ENCODE measurements at regions not wholly inside any gene's neighbourhood (a gene's known extent, or its start where the extent isn't known, plus 50 kb on each side); places are given as distances from the start of the nearest gene placed in this dataset.

GRCh38 chr2:434625-435024 lies 146.7 kb upstream of the ALKAL2 start:
- H3K23ac ChIP-seq (ENCODE audit: low read length): no peak overlapping the region
- H3K4me3 ChIP-seq (ENCODE audit: low read length): no peak overlapping the region
- H3K79me2 ChIP-seq (ENCODE audit: control insufficient read depth, insufficient read depth, low read length): no peaks in the 10 kb centered on the region
- H3K18ac ChIP-seq (ENCODE audit: low read length): no peak overlapping the region
- no peak overlapping the region for H2BK120ac ChIP-seq (ENCODE audit: low read depth, low read length)
- no peak overlapping the region for H4K5ac ChIP-seq (ENCODE audit: low read length)
- no peaks in the 10 kb centered on the region for H3K4me1 ChIP-seq (ENCODE audit: control insufficient read depth, low read depth, low read length)
- H2BK15ac ChIP-seq (replicated peaks; ENCODE audit: low read depth): no peak overlapping the region
- no peak overlapping the region for H3K4me2 ChIP-seq (ENCODE audit: low read length)
- no peak overlapping the region for H2AK5ac ChIP-seq (ENCODE audit: low read length)
- H3K36me3 ChIP-seq (ENCODE audit: control insufficient read depth, insufficient read depth, low read length): no peaks in the 10 kb centered on the region
- no peak overlapping the region for H2BK5ac ChIP-seq (ENCODE audit: low read length)
- H3K9ac ChIP-seq (ENCODE audit: low read length): no peak overlapping the region
- no peak overlapping the region for H4K8ac ChIP-seq (ENCODE audit: low read depth, low read length)
- no peak for DNase-seq
- H3K79me1 ChIP-seq (ENCODE audit: low read length): no peaks in the 10 kb centered on the region
- no peak overlapping the region for H3K27ac ChIP-seq (ENCODE audit: low read depth, low read length)
- no peak overlapping the region for H3K56ac ChIP-seq (ENCODE audit: low read length)
- H3K4ac ChIP-seq (ENCODE audit: low read depth, low read length): no peak overlapping the region
- H3K27me3 ChIP-seq (ENCODE audit: insufficient read depth, low read length, poor library complexity): no peaks in the 10 kb centered on the region

GRCh38 chr2:433216-433615 lies 145.3 kb upstream of the ALKAL2 start:
- DNase-seq: no peak
- no CpG with 5 or more reads among the region's 4 CpGs for WGBS (ENCODE audit: extremely low coverage, insufficient coverage, low lambda C conversion rate)
- Histone ChIP-seq H2AK5ac (ENCODE audit: low read length) (no peak overlapping the region), H2BK5ac (ENCODE audit: low read length) (no peak overlapping the region), H2BK120ac (ENCODE audit: low read depth, low read length) (no peak overlapping the region), H4K5ac (ENCODE audit: low read length) (no peak overlapping the region), H3K27ac (ENCODE audit: low read depth, low read length) (no peak overlapping the region), H3K27me3 (ENCODE audit: insufficient read depth, low read length, poor library complexity) (no peaks in the 10 kb centered on the region), H3K23ac (ENCODE audit: low read length) (no peak overlapping the region), H3K79me1 (ENCODE audit: low read length) (no peaks in the 10 kb centered on the region), H4K8ac (ENCODE audit: low read depth, low read length) (no peak overlapping the region), H3K4me1 (ENCODE audit: control insufficient read depth, low read depth, low read length) (no peaks in the 10 kb centered on the region), H3K4me3 (ENCODE audit: low read length) (no peak overlapping the region), H3K79me2 (ENCODE audit: control insufficient read depth, insufficient read depth, low read length) (no peaks in the 10 kb centered on the region), H3K18ac (ENCODE audit: low read length) (no peak overlapping the region), H3K4ac (ENCODE audit: low read depth, low read length) (no peak overlapping the region), H3K56ac (ENCODE audit: low read length) (no peak overlapping the region), H3K9ac (ENCODE audit: low read length) (no peak overlapping the region), H2BK15ac (replicated peaks; ENCODE audit: low read depth) (no peak overlapping the region), H3K4me2 (ENCODE audit: low read length) (no peak overlapping the region), H3K36me3 (ENCODE audit: control insufficient read depth, insufficient read depth, low read length) (no peaks in the 10 kb centered on the region)

- no peak overlapping the region for H2BK120ac ChIP-seq (ENCODE audit: low read depth, low read length)
- no peaks in the 10 kb centered on the region for H3K27me3 ChIP-seq (ENCODE audit: insufficient read depth, low read length, poor library complexity)
- no peaks in the 10 kb centered on the region for H3K36me3 ChIP-seq (ENCODE audit: control insufficient read depth, insufficient read depth, low read length)
- no peak overlapping the region for H4K8ac ChIP-seq (ENCODE audit: low read depth, low read length)
- H3K4me1 ChIP-seq (ENCODE audit: control insufficient read depth, low read depth, low read length): no peaks in the 10 kb centered on the region
- H3K79me2 ChIP-seq (ENCODE audit: control insufficient read depth, insufficient read depth, low read length): no peaks in the 10 kb centered on the region
- no peak for DNase-seq
- H4K5ac ChIP-seq (ENCODE audit: low read length): no peak overlapping the region
- H2AK5ac ChIP-seq (ENCODE audit: low read length): no peak overlapping the region
- H3K79me1 ChIP-seq (ENCODE audit: low read length): no peaks in the 10 kb centered on the region
- H3K4me3 ChIP-seq (ENCODE audit: low read length): no peak overlapping the region
- no peak overlapping the region for H3K18ac ChIP-seq (ENCODE audit: low read length)
- no peak overlapping the region for H2BK5ac ChIP-seq (ENCODE audit: low read length)
- H2BK15ac ChIP-seq (replicated peaks; ENCODE audit: low read depth): no peak overlapping the region
- H3K27ac ChIP-seq (ENCODE audit: low read depth, low read length): no peak overlapping the region
- H3K56ac ChIP-seq (ENCODE audit: low read length): no peak overlapping the region
- H3K9ac ChIP-seq (ENCODE audit: low read length): no peak overlapping the region
- no CpG with 5 or more reads among the region's 20 CpGs for WGBS (ENCODE audit: extremely low coverage, insufficient coverage, low lambda C conversion rate)
- no peak overlapping the region for H3K23ac ChIP-seq (ENCODE audit: low read length)
- no peak overlapping the region for H3K4me2 ChIP-seq (ENCODE audit: low read length)
- H3K4ac ChIP-seq (ENCODE audit: low read depth, low read length): no peak overlapping the region
Measured at GRCh38 chr2:430291-431040, 142.6 kb upstream of the ALKAL2 start.

- Histone ChIP-seq H3K79me2 (ENCODE audit: control insufficient read depth, insufficient read depth, low read length) (no peaks in the 10 kb centered on the region), H3K4ac (ENCODE audit: low read depth, low read length) (no peak overlapping the region), H3K23ac (ENCODE audit: low read length) (no peak overlapping the region), H3K4me3 (ENCODE audit: low read length) (no peak overlapping the region), H2AK5ac (ENCODE audit: low read length) (no peak overlapping the region), H3K9ac (ENCODE audit: low read length) (no peak overlapping the region), H2BK15ac (replicated peaks; ENCODE audit: low read depth) (no peak overlapping the region), H3K18ac (ENCODE audit: low read length) (no peak overlapping the region), H4K5ac (ENCODE audit: low read length) (no peak overlapping the region), H4K8ac (ENCODE audit: low read depth, low read length) (no peak overlapping the region), H3K27ac (ENCODE audit: low read depth, low read length) (no peak overlapping the region), H3K56ac (ENCODE audit: low read length) (no peak overlapping the region), H3K79me1 (ENCODE audit: low read length) (no peaks in the 10 kb centered on the region), H2BK5ac (ENCODE audit: low read length) (no peak overlapping the region), H2BK120ac (ENCODE audit: low read depth, low read length) (no peak overlapping the region), H3K36me3 (ENCODE audit: control insufficient read depth, insufficient read depth, low read length) (no peaks in the 10 kb centered on the region), H3K4me2 (ENCODE audit: low read length) (no peak overlapping the region), H3K27me3 (ENCODE audit: insufficient read depth, low read length, poor library complexity) (no peaks in the 10 kb centered on the region), H3K4me1 (ENCODE audit: control insufficient read depth, low read depth, low read length) (peaks cover 1% of the 10 kb centered on the region)
- no peak for DNase-seq
- no CpG with 5 or more reads among the region's 19 CpGs for WGBS (ENCODE audit: extremely low coverage, insufficient coverage, low lambda C conversion rate)
Measured at GRCh38 chr2:429575-430254, 141.8 kb upstream of the ALKAL2 start.

GRCh38 chr2:429142-429541 lies 141.3 kb upstream of the ALKAL2 start:
- no peaks in the 10 kb centered on the region for H3K79me1 ChIP-seq (ENCODE audit: low read length)
- H3K23ac ChIP-seq (ENCODE audit: low read length): no peak overlapping the region
- H2AK5ac ChIP-seq (ENCODE audit: low read length): no peak overlapping the region
- no peaks in the 10 kb centered on the region for H3K27me3 ChIP-seq (ENCODE audit: insufficient read depth, low read length, poor library complexity)
- H2BK5ac ChIP-seq (ENCODE audit: low read length): no peak overlapping the region
- no peaks in the 10 kb centered on the region for H3K36me3 ChIP-seq (ENCODE audit: control insufficient read depth, insufficient read depth, low read length)
- H3K56ac ChIP-seq (ENCODE audit: low read length): no peak overlapping the region
- no peak overlapping the region for H4K5ac ChIP-seq (ENCODE audit: low read length)
- no peak overlapping the region for H3K4ac ChIP-seq (ENCODE audit: low read depth, low read length)
- no peak overlapping the region for H3K4me3 ChIP-seq (ENCODE audit: low read length)
- H3K4me1 ChIP-seq (ENCODE audit: control insufficient read depth, low read depth, low read length): peaks cover 1% of the 10 kb centered on the region
- H3K79me2 ChIP-seq (ENCODE audit: control insufficient read depth, insufficient read depth, low read length): no peaks in the 10 kb centered on the region
- H3K18ac ChIP-seq (ENCODE audit: low read length): no peak overlapping the region
- no peak overlapping the region for H4K8ac ChIP-seq (ENCODE audit: low read depth, low read length)
- H2BK15ac ChIP-seq (replicated peaks; ENCODE audit: low read depth): no peak overlapping the region
- no peak for DNase-seq
- H3K4me2 ChIP-seq (ENCODE audit: low read length): no peak overlapping the region
- H3K9ac ChIP-seq (ENCODE audit: low read length): no peak overlapping the region
- WGBS (ENCODE audit: extremely low coverage, insufficient coverage, low lambda C conversion rate): no CpG with 5 or more reads among the region's 7 CpGs
- H3K27ac ChIP-seq (ENCODE audit: low read depth, low read length): no peak overlapping the region
- H2BK120ac ChIP-seq (ENCODE audit: low read depth, low read length): no peak overlapping the region

- no peak overlapping the region for H2AK5ac ChIP-seq (ENCODE audit: low read length)
- no CpG with 5 or more reads among the region's 7 CpGs for WGBS (ENCODE audit: extremely low coverage, insufficient coverage, low lambda C conversion rate)
- no peak overlapping the region for H3K4me2 ChIP-seq (ENCODE audit: low read length)
- no peak overlapping the region for H3K18ac ChIP-seq (ENCODE audit: low read length)
- H3K56ac ChIP-seq (ENCODE audit: low read length): no peak overlapping the region
- H3K79me2 ChIP-seq (ENCODE audit: control insufficient read depth, insufficient read depth, low read length): no peaks in the 10 kb centered on the region
- H3K9ac ChIP-seq (ENCODE audit: low read length): no peak overlapping the region
- H2BK120ac ChIP-seq (ENCODE audit: low read depth, low read length): no peak overlapping the region
- H3K4me1 ChIP-seq (ENCODE audit: control insufficient read depth, low read depth, low read length): peaks cover 1% of the 10 kb centered on the region
- no peak overlapping the region for H4K8ac ChIP-seq (ENCODE audit: low read depth, low read length)
- H3K27me3 ChIP-seq (ENCODE audit: insufficient read depth, low read length, poor library complexity): no peaks in the 10 kb centered on the region
- no peak overlapping the region for H2BK5ac ChIP-seq (ENCODE audit: low read length)
- no peaks in the 10 kb centered on the region for H3K79me1 ChIP-seq (ENCODE audit: low read length)
- H3K27ac ChIP-seq (ENCODE audit: low read depth, low read length): no peak overlapping the region
- H4K5ac ChIP-seq (ENCODE audit: low read length): no peak overlapping the region
- H2BK15ac ChIP-seq (replicated peaks; ENCODE audit: low read depth): no peak overlapping the region
- H3K36me3 ChIP-seq (ENCODE audit: control insufficient read depth, insufficient read depth, low read length): no peaks in the 10 kb centered on the region
- H3K4ac ChIP-seq (ENCODE audit: low read depth, low read length): no peak overlapping the region
- no peak overlapping the region for H3K4me3 ChIP-seq (ENCODE audit: low read length)
- no peak for DNase-seq
- no peak overlapping the region for H3K23ac ChIP-seq (ENCODE audit: low read length)
Measured at GRCh38 chr2:428591-428990, 140.7 kb upstream of the ALKAL2 start.

Measured in mesendoderm (in vitro differentiated cells).